ENCODE measurements at regions not wholly inside any gene's neighbourhood (a gene's known extent, or its start where the extent isn't known, plus 50 kb on each side); places are given as distances from the start of the nearest gene placed in this dataset.
"Not testable (repeated sequence)": the region's sequence is repeated elsewhere in the genome, so short reads cannot be mapped to it uniquely, and the experiment has no call there.

DNA sequence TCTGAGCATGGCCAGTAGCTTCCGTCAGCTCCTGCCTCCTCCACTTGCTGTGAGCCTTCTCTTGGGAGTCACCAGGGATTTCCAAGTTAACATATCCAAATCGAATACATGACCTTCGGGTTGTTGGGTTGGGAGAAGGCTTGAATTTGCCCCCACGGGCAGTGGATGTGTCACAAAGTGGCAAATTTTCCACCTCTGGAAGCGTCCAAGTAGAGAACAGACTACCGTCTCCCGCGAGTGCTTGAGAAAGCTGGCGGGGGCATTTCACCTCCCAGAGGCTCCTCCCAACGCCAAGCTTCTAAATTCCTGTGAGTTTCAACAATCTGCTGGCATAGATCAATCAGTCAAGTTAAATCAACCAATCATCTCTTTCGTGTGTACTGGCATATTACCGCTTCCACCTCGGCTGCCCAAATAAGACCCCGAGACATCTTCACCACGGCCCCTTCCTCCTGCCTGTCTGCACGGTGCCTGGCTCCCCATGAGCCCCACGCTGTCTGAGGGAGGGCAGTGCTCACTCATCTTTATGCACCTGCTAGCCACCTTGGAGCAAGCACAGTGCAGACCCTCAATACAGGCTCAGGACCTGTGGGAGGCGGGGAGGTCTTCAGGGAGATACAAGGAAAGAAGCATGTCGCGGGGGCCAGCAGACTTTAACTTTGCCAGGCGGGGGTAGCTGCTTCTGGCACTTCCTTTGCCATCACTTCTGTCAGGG, 79.1 kb downstream of the MRPL36 start:
- Histone ChIP-seq H3K27ac (no peak overlapping the region), H3K4me1 (ENCODE audit: insufficient read depth) (no peaks in the 10 kb centered on the region), H3K9me3 (peaks cover 0 to 4% of the 10 kb centered on the region in 2 donors), H3K27me3 (no peaks in the 10 kb centered on the region), H3K36me3 (no peaks in the 10 kb centered on the region), H3K4me3 (no peak overlapping the region)
- intact Hi-C loops (cut with DNase I), result no loop called here
- WGBS, 3 donors, result 83 to 88% (median 86%) methylated on average over 21 of the region's 21 CpGs
- no peak for DNase-seq
- TF ChIP-seq CTCF (IDR thresholded peaks at IDR 0.05) (no peak), EP300 (IDR thresholded peaks at IDR 0.05) (no peak), POLR2A (IDR thresholded peaks at IDR 0.05) (no peak)

DNA sequence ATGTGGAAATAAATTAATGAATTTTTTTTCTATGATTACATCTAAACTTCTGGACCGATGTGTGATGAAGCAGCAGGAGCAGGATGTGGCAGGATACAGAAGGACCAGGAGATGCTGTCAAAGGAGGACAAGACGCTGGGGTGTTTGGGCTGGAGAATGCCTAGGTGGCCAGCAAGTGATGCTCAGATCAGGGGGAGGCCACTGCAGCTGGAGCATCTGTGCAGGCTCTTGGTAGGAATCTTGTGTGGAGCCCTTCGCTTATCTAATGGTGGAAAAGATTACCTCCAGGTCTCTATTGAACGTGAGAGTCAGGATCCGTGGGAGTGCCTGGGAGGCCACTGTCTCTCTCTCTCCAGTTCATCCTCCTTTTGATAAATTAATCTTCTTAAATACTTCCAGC, 79.8 kb downstream of the MRPL36 start:
- no peak for DNase-seq
- WGBS, 3 donors, result 57 to 72% (median 68%) methylated on average over 5 of the region's 5 CpGs
- intact Hi-C loops (cut with DNase I), result no loop called here
- peaks cover 0 to 4% of the 10 kb centered on the region in 2 donors for H3K9me3 ChIP-seq
- H3K4me3 ChIP-seq, result no peak overlapping the region
- no peaks in the 10 kb centered on the region for H3K27me3 ChIP-seq
- TF ChIP-seq EP300 (IDR thresholded peaks at IDR 0.05) (no peak), POLR2A (IDR thresholded peaks at IDR 0.05) (no peak), CTCF (IDR thresholded peaks at IDR 0.05) (no peak)
- H3K27ac ChIP-seq, result no peak overlapping the region
- no peaks in the 10 kb centered on the region for H3K4me1 ChIP-seq (ENCODE audit: insufficient read depth)
- H3K36me3 ChIP-seq, result no peaks in the 10 kb centered on the region

GRCh38 chr5:1718669-1719068, 81.0 kb downstream of the MRPL36 start:
- Histone ChIP-seq H3K27me3 (no peaks in the 10 kb centered on the region), H3K9me3 (peaks cover 0 to 4% of the 10 kb centered on the region in 2 donors), H3K4me1 (ENCODE audit: insufficient read depth) (no peaks in the 10 kb centered on the region), H3K36me3 (no peaks in the 10 kb centered on the region), H3K27ac (no peak overlapping the region), H3K4me3 (no peak overlapping the region)
- 49 to 54% (median 53%) methylated on average over 3 of the region's 3 CpGs for WGBS, 3 donors
- DNase-seq, result no peak
- no peak for TF ChIP-seq CTCF (IDR thresholded peaks at IDR 0.05)
- no peak for TF ChIP-seq EP300 (IDR thresholded peaks at IDR 0.05)
- no peak for TF ChIP-seq POLR2A (IDR thresholded peaks at IDR 0.05)
- intact Hi-C loops (cut with DNase I), result no loop called here

- intact Hi-C loops (cut with DNase I); H3K27me3 ChIP-seq; H3K4me1 ChIP-seq (ENCODE audit: insufficient read depth); H3K36me3 ChIP-seq; H3K27ac ChIP-seq; H3K4me3 ChIP-seq; H3K9me3 ChIP-seq; DNase-seq: not testable (repeated sequence)
- WGBS, 3 donors, result 3 to 17% (median 11%) methylated on average over 7 to 14 of the region's 21 CpGs
Measured at GRCh38 chr5:1710091-1710490, 89.5 kb downstream of the MRPL36 start.

DNA sequence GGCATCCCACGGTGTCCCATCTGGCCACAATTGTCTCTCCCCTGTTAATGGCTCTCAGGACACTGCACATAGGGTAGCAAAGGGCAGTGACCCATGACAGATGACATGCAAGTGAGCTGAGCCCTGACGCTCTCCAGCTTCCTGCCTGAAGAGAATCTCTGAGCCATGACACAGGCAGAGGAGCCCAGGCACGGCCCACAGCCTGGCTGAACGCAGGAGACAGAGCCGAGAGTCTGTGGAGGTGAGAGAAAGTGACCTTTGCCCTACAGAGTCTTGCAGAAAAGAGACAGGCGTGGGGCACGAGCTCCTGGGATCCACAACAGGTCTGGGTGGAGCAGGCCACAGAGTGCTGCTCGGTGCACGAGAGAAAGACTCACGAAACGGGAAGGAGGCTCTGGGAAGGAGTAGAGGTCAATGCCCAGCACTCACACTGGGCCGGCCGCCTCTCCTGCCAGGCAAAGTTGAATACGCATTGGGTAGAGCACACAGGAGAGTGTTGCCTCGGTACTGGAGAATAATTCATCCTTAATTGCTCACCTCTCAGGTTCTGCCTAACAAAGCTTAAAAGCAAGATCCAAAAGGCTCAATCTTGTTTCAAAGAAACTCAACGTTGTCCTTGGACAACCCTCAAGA, 90.3 kb downstream of the MRPL36 start:
- intact Hi-C loops (cut with DNase I), result no loop called here
- no peaks in the 10 kb centered on the region for H3K27me3 ChIP-seq
- no peaks in the 10 kb centered on the region for H3K4me1 ChIP-seq (ENCODE audit: insufficient read depth)
- no peaks in the 10 kb centered on the region for H3K9me3 ChIP-seq
- no peaks in the 10 kb centered on the region for H3K36me3 ChIP-seq
- TF ChIP-seq CTCF (IDR thresholded peaks at IDR 0.05), result no peak
- TF ChIP-seq EP300 (IDR thresholded peaks at IDR 0.05), result no peak
- TF ChIP-seq POLR2A (IDR thresholded peaks at IDR 0.05), result no peak
- 51 to 53% (median 52%) methylated on average over 16 of the region's 16 CpGs for WGBS, 3 donors
- DNase-seq, result no peak
- no peak overlapping the region for H3K4me3 ChIP-seq
- H3K27ac ChIP-seq, result no peak overlapping the region
